ENCODE measurements at regions not wholly inside any gene's neighbourhood (a gene's known extent, or its start where the extent isn't known, plus 50 kb on each side); places are given as distances from the start of the nearest gene placed in this dataset.
"Not testable (repeated sequence)": the region's sequence is repeated elsewhere in the genome, so short reads cannot be mapped to it uniquely, and the experiment has no call there.

- H3K56ac ChIP-seq (ENCODE audit: extremely low read depth, insufficient read depth, low read length); H3K9ac ChIP-seq (ENCODE audit: low read depth, low read length); H3K4me1 ChIP-seq (ENCODE audit: control insufficient read depth, insufficient read depth, low read length); H3K4me2 ChIP-seq (ENCODE audit: low read depth, low read length); CTCF ChIA-PET; H4K20me1 ChIP-seq (ENCODE audit: insufficient read depth, low read length); H3K4me3 ChIP-seq (ENCODE audit: insufficient read depth, low read depth, low read length); DNase-seq; H3K27me3 ChIP-seq (ENCODE audit: control insufficient read depth, insufficient read depth, low read length); H2AK9ac ChIP-seq (replicated peaks; ENCODE audit: low read depth, low read length, poor library complexity); H2AFZ ChIP-seq (replicated peaks; ENCODE audit: low read length, poor library complexity); H2BK15ac ChIP-seq (ENCODE audit: low read depth, low read length); H2BK20ac ChIP-seq (ENCODE audit: low read depth, low read length); H2BK120ac ChIP-seq (ENCODE audit: low read depth, low read length); H3K9me1 ChIP-seq (ENCODE audit: insufficient read depth, low read length); H3K23ac ChIP-seq (ENCODE audit: low read depth, low read length); dilution Hi-C loops (cut with HindIII; ENCODE audit: low sequenced_read_pairs, unreplicated experiment); in situ Hi-C loops (cut with MboI; ENCODE audit: low sequenced_read_pairs); H2AK5ac ChIP-seq (ENCODE audit: low read depth, low read length); H3K4ac ChIP-seq (ENCODE audit: low read depth, low read length); H3K9me3 ChIP-seq (ENCODE audit: control insufficient read depth, insufficient read depth, low read length); H3K36me3 ChIP-seq (ENCODE audit: control insufficient read depth, insufficient read depth, low read length); ATAC-seq (ENCODE audit: low read depth); H3K18ac ChIP-seq (ENCODE audit: low read depth, low read length); H4K8ac ChIP-seq (ENCODE audit: low read depth in 2 of 2, low read length in 2 of 2); H4K91ac ChIP-seq (ENCODE audit: insufficient read depth, low read depth, low read length); H2BK5ac ChIP-seq (ENCODE audit: low read depth, low read length, poor library complexity, severe bottlenecking); POLR2A ChIA-PET (ENCODE audit: unreplicated experiment); BruUV-seq (replicated peaks); H4K5ac ChIP-seq (ENCODE audit: low read depth, low read length); H3K27ac ChIP-seq (ENCODE audit: insufficient read depth, low read length); H3K14ac ChIP-seq (replicated peaks; ENCODE audit: low read depth, low read length); intact Hi-C loops (cut with micrococcal nuclease): not testable (repeated sequence)
- H3K79me1 ChIP-seq (ENCODE audit: low read depth in 1 of 2, low read length in 2 of 2): peaks cover 0 to 15% of the 10 kb centered on the region in 2 experiments; a peak in 2 of 4 replicates
- WGBS, 2 experiments (ENCODE audit: extremely low coverage in 2 of 2, insufficient read length in 1 of 2): no CpG with 5 or more reads among the region's 1 CpG
Observed at GRCh38 chr7:65758991-65759390, 113.9 kb upstream of the VKORC1L1 start.

GRCh38 chr7:65762712-65763111, 110.2 kb upstream of the VKORC1L1 start:
- H3K4me3 ChIP-seq (ENCODE audit: insufficient read depth, low read depth, low read length); H2BK20ac ChIP-seq (ENCODE audit: low read depth, low read length); H2BK5ac ChIP-seq (ENCODE audit: low read depth, low read length, poor library complexity, severe bottlenecking); POLR2A ChIA-PET (ENCODE audit: unreplicated experiment); H3K4me2 ChIP-seq (ENCODE audit: low read depth, low read length); H3K4ac ChIP-seq (ENCODE audit: low read depth, low read length); H2BK120ac ChIP-seq (ENCODE audit: low read depth, low read length); H2AK9ac ChIP-seq (replicated peaks; ENCODE audit: low read depth, low read length, poor library complexity); H2AK5ac ChIP-seq (ENCODE audit: low read depth, low read length); H4K5ac ChIP-seq (ENCODE audit: low read depth, low read length); H4K91ac ChIP-seq (ENCODE audit: insufficient read depth, low read depth, low read length); H3K9me3 ChIP-seq (ENCODE audit: control insufficient read depth, insufficient read depth, low read length); H3K27me3 ChIP-seq (ENCODE audit: control insufficient read depth, insufficient read depth, low read length); H3K56ac ChIP-seq (ENCODE audit: extremely low read depth, insufficient read depth, low read length); CTCF ChIA-PET; H3K27ac ChIP-seq (ENCODE audit: insufficient read depth, low read length); dilution Hi-C loops (cut with HindIII; ENCODE audit: low sequenced_read_pairs, unreplicated experiment); H3K9ac ChIP-seq (ENCODE audit: low read depth, low read length); H4K20me1 ChIP-seq (ENCODE audit: insufficient read depth, low read length); in situ Hi-C loops (cut with MboI; ENCODE audit: low sequenced_read_pairs); H3K14ac ChIP-seq (replicated peaks; ENCODE audit: low read depth, low read length); H3K36me3 ChIP-seq (ENCODE audit: control insufficient read depth, insufficient read depth, low read length); H3K23ac ChIP-seq (ENCODE audit: low read depth, low read length); H3K18ac ChIP-seq (ENCODE audit: low read depth, low read length); H3K4me1 ChIP-seq (ENCODE audit: control insufficient read depth, insufficient read depth, low read length); H4K8ac ChIP-seq (ENCODE audit: low read depth in 2 of 2, low read length in 2 of 2); intact Hi-C loops (cut with micrococcal nuclease); BruUV-seq (replicated peaks); H3K9me1 ChIP-seq (ENCODE audit: insufficient read depth, low read length); H2BK15ac ChIP-seq (ENCODE audit: low read depth, low read length); H2AFZ ChIP-seq (replicated peaks; ENCODE audit: low read length, poor library complexity): not testable (repeated sequence)
- no CpG with 5 or more reads among the region's 3 CpGs for WGBS, 2 experiments (ENCODE audit: extremely low coverage in 2 of 2, insufficient read length in 1 of 2)
- ATAC-seq (ENCODE audit: low read depth) (peak; percentile 91), DNase-seq (peak; percentile 31)
- peaks cover 0 to 11% of the 10 kb centered on the region in 2 experiments; a peak in 1 of 4 replicates for H3K79me1 ChIP-seq (ENCODE audit: low read depth in 1 of 2, low read length in 2 of 2)

All from IMR-90 (cell line).